CD4-positive, alpha-beta T cell treated with Interleukin-12 subunit alpha and Interleukin-12 subunit beta, for 1 hour (primary cell): ENCODE measurements at regions not wholly inside any gene's neighbourhood (a gene's known extent, or its start where the extent isn't known, plus 50 kb on each side); places are given as distances from the start of the nearest gene placed in this dataset.

Experiments used
- DNase-seq: peaks from one replicate; pipeline ENCODE4 v3.0.0-alpha.2; 2020

DNA sequence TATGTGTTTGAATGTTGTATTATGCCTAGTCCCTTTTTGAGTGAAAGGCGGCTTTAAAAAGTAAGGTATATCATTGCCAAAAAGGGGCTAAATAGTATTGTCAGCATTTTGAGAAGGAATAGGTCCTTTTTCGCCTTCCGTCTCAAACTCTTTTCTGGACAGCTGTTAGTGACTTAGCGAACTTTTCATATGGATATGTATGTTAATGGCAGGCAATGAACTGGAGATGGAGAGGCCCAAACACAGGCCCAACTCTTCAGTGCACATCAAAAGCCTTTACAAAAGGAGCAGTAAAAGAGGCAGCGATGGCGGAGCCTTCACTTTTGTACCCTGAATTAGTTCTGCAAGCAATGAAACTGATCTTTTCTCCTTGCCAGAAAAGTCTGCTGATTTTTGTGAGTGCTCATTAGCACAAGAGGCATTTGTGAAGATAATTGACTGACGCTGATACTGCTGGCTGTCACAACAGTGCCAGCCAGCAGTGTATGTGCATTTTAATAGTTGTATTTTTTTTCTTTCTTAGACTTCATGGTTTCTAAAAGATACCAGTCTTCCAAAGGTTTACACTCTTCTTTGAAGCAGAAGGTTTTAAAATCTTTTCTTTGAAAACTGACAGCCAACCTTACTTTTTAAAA is 243.7 kb upstream of the SP8 start:
- no peak for DNase-seq

DNA sequence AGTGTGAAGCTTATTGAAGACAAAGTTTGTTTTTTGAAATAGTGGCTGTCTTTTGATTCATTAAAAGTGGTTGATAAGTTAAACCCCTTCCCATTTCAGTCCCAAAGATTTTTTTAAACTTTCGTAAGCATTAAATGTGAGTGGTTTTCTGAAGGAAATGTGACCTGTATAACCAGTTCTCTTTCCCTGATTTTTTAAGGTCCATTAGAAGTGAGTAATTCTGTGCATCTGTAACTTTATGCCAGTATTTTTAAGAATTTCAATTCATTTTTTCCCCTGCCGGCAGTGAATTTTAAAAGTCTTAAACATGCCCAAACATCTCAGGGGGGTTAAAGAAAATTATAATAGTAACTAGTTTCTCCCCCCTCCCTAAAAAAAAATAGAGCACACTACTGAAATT is 254.6 kb upstream of the SP8 start:
- DNase-seq, result no peak

DNA sequence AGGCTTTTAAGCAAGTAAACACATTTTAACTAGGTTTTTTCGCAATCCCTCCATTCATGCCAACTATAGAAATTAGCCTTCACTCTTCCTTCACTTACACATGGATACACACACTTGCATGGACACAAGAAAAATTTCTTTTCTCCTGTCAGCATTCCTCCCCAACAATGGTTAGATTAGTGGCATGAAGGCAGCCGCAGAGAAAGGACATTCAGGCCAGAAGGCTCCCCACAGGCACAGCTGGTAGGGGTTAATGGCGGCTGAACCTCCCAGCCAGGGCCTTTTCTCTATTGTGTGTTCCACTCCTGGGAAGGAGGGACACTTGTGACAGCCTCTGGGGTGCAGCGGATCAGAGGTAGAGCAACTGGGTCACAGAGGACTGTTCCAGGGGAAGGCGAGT is 255.0 kb upstream of the SP8 start:
- DNase-seq, result no peak

DNA sequence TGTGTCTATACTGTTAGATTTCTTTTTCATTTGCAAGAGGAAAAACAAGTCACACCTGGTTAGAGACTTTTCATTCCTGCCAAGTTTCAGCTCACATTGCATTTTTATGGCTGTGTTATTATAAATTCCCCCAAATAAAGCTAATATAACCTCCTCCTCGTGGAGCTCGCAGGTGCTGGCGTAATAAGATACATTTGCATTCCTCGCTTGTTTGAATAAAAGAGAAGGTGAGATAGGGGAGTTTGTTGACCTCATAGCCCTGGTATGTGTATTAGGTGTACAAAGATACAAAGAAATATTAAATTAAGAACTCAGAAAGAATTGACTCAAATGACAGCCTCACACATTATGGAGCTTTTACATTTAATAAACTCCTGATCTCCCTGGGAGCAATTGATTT is 257.7 kb upstream of the SP8 start:
- no peak for DNase-seq

DNA sequence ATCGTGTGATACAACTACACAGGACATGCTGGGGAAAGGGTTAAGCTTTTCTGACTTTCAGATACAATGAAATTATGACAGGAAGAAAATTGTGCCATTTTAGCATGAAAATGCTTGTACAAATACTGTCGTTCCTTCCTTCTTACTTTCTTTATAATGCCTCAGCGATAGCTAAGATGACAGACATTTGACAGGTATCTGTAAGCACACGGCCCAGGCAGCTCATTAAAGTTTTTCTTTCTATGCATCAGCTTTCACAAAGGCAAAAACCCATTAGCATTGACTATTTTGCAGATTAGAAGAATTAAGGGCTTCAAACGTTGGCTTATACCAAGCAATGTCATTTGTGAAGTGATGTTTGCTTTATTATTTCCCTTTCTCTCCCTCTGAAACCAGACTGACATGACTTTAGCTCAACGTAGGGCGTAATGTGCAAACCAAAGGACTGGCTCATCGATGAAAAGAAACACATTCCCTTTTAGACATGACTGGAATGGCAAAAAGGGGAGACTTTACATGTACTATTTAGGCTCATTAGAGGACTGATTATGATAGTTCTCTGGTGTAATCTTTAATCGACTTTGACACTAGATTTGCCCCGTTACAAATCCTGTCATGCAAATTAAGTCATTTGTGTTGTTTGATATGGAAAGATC is 258.4 kb upstream of the SP8 start:
- DNase-seq, result no peak

DNA sequence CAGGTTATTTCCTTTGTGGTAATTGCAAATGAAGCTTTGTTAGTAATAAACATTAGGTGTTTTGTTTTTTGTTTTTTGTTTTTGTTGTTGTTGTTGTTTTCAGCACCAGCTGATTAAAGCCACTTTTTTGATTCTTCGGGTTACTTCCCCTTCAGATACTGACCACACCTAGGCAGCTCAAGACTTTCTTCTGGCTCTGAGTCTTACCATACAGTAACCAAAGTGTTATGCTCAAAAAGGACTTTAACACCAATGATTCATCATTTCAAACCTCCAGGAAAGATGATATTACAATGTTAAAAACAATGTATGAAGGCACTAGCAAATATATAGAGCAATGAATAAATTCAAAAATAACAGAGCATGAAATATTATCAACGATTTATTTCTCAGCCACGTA is 265.2 kb upstream of the SP8 start:
- DNase-seq, result no peak

DNA sequence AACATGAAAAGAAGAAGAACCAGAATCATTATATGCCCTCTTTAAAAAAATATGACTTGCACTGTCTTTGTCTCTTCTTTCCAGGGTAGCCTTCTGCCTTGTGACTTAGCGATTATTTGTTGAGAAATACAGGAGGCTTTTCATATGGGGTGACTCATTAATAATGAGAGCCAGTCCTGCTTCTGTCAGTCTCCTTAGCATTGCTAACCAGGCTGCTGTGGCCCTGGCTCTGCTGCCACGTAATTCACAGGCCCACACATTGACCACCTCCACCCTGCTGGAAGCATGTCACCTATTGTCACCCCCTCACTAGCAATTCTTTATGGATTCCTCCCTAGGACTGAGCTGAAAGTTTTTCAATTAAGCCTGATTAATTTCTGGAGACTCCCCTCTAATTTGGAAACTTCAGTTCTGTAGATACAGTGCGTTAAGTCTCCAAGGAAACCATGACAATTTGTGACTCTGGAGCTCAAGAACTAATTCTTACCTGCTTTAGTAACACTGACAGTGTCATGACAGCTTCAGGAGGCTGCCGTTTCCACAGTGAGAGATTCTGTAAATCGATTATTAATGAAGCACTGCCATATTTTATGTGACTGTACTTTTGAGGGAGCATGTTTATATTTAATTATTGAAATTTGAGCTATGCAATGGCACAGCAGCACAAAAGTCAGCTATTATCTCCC is 267.9 kb upstream of the SP8 start:
- DNase-seq, result no peak

DNA sequence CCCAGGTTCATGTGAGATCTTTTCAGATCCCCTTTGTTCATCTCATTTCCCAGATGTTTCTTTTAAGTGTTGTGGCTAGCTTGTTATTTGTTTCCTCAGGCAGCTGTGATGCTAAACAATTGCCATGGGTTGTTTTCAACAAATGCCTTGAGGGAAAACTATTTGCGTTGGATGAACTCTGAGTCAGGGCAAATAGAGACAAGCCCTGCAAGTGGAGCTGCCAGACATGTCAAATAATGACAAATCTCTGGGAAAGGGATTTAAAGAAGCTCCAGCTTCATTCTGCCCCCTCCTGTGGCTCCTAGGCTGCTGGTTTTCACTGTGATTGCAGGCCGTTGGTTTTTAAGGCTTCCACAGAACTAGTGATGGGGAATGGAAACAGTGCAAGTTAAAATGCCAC is 272.4 kb upstream of the SP8 start:
- no peak for DNase-seq

DNA sequence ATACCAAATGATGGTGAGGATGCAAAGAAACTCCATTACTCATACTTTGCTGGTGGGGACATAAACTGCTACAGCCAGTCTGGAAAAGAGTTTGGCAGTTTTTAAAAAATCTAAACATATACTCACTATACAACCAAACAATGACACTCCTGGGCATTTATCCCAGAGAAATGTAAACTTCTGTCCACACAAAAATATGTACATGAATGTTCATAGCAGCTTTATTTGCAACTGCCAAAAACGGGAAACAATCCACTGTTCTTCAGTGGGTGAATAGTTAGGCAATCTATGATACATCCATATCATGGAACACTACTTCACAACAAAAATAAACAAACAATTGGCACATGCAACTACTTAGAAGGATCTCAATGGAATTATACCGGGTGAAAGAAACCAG is 276.4 kb upstream of the SP8 start:
- no peak for DNase-seq

DNA sequence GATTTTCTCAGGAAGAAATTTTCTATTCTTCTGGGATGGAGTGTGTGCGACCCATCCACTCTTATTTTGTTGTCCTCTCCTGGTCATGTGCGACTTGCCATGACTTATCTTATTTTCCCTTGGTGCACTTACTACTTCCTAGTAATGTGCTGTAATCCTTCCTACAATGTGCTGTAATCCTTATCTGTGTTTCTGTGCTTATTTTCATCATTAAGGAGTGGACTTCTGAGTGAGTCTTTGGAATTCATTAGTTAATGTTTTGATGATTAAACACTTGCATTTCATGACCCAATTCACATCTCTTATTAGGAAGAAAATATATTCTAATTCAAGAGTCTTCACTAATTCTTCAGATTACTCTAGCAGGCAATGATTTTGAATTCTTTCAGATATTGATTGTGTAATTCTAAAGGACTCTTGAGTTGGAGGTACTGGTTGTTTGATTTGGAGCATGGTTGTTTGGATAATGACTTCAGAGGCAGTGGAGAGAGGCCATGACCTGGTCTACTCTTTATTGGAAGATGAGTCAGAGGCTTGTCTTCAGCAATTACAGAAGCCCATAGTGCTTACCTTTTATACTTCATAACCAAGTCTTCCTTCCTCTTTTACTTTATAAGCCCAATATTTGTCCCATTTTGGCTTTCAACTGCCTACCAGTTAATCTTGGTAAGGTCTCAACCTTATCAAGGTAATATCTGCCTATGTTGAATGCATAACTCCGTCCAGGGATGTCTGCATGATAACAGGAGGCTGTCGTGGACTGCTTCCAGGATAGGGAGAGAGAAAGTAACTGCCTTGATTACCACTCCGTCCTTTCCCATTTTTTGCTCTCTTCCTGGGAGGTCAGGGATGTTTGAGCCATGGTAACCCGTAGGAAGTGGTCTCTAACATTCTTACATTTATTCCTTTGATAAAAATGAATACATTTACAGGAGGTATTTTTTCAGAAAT is 278.3 kb upstream of the SP8 start:
- DNase-seq, result no peak

DNA sequence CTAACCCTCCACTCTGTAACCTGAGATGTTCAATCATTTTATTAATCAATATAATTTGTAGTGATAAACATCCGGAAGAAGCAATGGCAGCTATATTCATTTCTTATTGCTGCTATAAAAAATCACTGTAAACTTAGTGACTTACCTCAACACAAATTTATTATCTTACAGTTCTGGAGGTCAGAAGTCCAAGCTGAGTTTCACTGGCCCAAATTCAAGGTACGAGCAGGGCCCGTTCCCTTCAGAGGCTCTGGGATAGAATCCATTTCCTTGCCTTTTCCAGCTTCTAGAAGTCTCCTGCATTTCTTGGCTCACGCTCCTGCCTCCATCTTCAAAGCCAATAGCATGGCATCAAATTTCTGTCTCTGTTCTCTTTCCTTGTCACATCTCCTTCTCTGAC is 279.5 kb upstream of the SP8 start:
- no peak for DNase-seq

DNA sequence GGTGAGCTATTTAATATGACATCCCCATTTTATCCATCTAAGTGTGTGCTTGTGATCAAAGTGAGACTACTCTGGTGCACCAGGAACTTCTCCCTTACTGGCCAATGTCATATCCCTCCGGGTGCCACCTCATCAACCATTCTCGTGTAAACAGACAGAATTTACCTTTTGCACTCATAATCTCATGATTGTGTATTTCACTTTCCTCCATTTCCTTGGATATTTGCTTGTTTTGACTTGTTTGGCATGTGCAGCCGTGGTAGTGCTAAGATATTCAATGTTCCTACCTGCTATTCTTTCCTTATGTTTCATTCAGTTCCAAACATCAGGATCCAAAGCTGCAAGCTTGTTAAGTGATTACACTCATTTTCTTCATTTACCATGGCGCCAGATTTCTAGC is 280.5 kb upstream of the SP8 start:
- DNase-seq, result no peak

DNA sequence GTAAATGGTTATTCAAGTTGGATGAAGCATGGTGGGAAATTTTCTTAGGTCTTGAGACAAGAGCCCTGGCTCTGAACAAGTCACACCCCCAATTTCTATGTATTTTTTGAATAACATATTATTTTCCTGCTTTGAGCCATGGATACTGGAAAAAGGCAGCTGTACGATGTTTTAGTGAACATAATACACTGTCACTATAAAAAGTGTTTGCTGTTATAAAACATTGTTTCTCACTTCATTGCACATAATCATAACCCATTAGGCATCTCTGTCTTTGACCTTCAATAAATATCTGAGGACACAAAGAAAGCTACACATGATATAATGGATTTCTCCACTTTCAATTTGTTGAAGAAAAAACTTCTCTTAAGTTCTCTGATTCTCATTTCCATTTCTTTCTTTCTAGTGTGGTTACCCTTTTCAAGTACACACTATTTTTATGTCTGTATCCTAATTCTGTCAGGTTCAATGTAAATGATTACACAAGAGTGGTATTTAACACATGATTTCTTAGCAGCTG is 283.9 kb upstream of the SP8 start:
- no peak for DNase-seq

DNA sequence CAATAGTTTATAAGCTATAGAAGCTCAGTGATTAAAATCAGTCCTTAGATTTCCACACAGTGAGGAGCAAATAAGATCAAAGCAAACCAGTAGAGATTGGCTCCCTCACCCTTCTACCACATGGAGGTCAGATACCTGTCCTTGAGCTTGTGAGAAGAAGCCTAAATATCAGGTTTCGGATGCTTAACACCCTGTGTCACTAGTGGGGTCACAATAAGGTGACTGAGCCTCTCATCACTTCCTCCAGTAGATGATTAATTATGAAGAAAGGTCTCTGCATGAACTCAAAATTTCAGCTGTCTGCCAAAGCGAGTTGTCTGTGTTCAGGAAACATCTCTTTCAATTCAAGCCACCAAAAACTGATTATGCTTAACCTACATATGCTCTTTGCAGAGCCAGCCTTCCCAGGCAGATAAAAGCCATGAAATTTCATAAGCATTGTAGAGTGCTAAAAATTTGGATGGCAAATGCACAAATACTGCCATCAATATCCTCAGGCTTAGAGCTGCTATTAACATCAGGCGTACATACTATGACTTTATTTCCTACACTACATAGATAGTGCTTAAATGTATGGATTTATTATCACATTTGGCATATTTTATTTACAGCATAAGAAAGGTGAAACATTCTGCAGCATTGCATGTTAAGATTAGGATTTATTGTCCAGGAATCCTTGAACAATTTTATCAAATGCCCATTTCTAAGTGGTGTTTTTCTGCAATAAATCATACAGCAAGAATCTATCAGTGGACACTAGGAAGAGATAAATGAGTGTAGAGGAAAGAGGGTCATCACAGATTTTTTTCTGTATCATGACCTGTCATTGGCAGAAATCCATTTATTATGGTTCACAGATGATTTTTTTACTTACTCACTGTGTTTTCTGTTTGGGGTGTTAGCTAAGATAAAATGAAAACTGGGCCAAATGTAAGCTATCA is 285.1 kb upstream of the SP8 start:
- DNase-seq, result no peak

DNA sequence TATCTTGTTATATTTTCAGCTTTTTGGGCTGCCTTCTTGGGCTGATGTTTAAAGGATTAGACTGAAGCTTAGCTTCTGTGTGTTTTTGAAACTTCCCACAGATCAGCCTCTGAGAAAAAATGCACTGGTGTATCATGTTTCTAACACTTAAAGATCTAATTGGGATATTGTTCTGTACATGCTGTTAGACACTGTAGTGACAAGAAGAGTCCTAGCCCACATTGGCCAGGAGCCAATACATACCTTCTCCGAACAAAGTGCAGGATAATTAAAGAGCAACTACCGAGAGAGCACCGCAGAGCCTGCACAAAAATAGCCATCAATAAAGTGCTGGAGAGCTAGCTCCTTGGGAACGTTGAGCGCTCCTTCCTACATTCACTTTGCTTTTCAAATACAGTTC is 289.4 kb upstream of the SP8 start:
- DNase-seq, result no peak

DNA sequence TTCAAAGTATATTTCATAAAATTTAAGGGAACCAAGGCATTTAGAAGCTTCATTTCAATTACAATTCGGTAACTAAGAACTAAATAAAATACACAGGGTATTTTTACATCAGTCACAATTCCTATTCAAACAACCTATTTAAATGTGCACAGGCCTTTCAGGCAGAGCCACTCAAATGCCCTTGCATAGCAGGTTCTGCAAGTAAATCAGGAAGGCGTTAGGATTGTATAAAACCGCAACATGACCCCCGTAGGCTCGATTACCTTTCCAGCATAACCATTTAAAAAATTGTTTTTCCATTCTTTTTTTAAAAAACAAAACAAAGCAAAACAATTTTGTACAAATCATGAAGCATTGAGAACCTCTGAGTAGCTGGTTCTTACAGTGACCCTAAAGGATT is 289.9 kb upstream of the SP8 start:
- no peak for DNase-seq

DNA sequence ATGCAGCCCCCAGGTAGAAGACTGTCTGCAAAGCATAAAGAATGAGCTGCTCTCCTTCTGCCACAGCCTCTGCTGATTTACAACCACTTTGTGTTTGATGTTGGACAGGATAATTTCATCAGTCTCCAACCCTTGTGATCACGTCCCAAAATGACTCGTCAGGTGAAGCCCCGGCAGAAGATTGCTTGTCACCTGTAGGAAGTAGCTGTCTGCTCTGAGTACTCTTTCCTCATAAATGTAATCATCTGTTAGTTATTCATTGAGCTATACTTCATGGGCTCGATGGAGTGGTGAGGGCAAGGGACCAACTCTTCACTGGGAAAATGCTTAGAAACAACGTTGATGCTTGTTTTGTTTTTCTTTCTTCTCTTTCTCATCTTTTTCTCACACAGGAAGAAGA is 290.9 kb upstream of the SP8 start:
- DNase-seq, result no peak

DNA sequence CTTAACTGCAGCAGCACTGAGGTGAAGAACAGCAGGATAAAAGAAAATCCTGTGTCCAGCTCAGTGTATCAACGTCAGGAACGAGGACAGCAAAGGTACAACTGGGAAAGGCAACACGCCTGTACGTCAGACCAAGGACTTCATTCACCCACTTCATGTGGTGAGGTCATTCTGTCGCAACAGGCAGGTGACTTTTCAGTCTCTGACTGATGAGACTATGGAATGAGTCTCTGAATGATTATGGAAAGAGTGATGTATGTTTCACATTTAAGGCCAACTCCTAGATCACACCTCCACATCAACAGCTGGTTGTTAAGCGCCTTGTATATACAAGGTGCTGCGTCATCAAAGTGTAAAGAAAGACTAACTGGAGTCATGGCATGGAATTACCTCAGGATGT is 297.6 kb upstream of the SP8 start:
- no peak for DNase-seq

DNA sequence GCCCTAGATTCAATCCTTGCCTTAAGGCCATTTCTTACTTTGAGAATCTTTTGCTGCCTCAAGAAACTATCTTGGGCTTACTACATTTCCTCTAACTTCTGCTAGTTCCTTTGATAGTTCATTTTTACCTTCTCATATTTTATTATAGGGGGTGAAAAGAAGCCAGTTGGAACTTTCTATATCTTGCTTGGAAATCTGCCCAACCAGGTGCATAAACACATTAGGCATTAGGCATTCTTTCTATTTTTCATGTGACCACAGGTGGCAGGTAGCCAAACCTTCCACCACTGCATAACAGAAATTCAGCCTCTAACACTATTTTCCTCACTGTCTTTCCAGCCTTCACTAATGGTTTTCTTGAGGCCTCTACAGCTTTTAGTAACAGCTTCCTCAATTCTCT is 300.0 kb upstream of the SP8 start:
- DNase-seq, result no peak

DNA sequence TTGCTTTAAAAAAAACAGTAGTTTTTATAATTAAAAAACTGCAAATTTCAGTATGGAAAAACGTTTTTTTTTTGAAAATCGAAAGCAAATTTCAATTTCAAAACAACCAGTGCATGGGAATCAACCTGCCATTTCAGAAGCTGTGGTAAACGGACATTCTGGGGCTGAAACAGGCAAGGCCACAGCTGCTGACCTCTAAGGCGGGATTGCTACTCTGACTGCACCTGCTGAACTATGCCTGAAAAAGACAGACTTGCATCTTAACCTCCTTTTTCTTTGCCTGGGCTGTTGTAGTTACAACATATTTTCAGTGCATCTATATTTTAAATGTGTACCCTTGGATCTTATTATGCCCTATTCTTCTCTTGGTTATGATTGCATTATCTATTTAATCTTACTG is 303.0 kb upstream of the SP8 start:
- DNase-seq, result no peak

DNA sequence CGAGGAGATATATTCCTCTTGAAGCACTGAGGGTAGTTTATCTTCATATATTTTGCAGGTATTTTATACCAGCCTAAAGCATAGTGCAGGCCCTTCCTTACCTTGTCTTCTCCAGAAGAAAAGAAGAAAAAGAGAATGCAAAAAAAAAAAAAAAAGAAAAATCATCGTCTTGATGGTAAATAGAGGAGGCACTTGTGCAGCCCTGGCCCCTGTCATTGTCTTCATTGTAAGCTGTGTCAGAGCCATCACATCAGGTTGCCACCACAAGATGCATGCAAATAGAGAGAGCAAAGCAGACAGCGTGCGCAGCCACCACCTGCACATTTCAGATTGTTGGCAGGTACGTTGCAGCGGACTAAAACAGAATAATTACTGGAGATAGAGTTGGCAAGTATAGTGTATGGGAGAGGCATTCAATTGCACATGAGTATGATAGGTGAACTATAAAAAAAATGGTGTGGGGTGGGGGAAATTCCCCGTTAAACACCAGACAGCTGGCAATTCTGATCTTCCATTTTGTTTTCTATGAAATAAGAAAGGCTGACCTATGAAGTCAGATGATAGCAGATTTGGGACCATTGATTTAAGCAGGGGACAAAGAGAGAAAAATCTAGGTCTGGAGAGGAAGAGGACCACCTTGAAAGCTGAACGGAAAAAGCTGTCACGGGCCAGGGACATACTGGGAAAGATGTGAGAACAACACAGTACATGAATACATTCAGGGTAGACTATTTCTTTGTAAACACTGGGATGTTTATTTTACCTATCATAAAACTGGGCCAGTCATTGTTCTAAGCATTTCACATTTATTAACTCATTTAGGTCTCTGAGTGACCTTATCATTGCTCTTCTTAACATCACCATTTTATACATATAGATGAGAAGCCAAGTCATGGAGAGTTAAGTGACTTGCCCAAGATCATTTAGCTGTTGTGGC is 306.3 kb upstream of the SP8 start:
- DNase-seq, result no peak
